Muscle of arm (tissue), 1 donor: ENCODE measurements at regions not wholly inside any gene's neighbourhood (a gene's known extent, or its start where the extent isn't known, plus 50 kb on each side); places are given as distances from the start of the nearest gene placed in this dataset.
"Not testable (repeated sequence)": the region's sequence is repeated elsewhere in the genome, so short reads cannot be mapped to it uniquely, and the experiment has no call there.

Experiments
- DNase-seq: peaks from one replicate; pipeline ENCODE4 v3.0.0-alpha.2; 2013

- DNase-seq: no peak
Observed at GRCh38 chr3:159866201-159866746, 122.4 kb upstream of the IL12A start.

DNA sequence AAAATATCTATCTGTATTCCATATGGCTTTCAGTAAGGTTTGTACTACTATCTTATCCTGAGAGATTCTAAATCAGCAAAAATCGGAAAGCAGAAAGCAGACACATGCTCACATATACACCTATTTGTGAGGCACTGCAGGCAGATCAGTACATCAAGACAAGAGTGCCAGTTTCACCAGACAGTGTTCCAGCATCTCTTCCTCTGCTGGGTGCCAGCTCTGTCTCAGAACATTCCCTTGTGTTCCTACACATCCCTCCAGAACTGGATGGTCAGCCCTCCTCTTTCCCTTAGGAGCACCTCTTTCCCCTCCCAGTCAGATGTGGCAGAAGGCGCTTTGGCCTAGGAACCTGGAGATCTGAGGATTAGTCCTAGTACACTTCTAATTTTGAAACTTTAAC is 121.3 kb upstream of the IL12A start:
- no peak for DNase-seq

- no peak for DNase-seq
Observed at GRCh38 chr3:159870723-159871122, 117.9 kb upstream of the IL12A start.

DNA sequence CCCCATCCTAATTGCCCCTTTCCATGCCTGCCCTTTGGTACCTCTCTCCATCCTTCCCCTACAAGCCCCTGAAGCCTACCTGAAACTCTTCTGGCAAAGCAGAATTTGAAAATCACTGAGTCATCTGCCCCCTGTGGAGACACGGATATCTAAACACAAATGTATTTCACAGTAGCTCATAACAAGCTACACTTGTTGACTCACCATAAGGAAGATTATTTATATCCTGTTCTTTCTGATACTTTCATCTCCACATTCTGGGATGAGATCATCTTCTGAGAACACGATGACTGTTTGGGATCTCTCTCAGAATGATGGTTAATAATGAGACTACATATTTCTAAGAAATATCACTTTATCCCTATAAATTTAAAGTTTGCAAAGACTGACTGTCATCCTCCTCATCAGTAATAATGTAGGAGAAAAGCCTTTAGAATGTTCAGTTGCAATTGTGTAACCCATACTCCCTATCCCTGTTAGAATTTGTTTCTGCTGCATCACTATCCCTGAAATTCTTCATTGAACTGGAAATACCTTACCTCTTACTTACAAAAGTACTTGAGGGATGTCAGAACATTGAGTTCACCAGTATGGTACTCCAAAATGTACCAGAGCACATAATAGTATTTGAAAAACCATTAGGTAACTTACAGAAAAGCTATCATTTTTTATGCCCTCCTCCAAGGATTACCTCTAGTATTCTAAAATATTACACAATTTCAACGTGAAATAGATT is 116.1 kb upstream of the IL12A start:
- no peak for DNase-seq

DNA sequence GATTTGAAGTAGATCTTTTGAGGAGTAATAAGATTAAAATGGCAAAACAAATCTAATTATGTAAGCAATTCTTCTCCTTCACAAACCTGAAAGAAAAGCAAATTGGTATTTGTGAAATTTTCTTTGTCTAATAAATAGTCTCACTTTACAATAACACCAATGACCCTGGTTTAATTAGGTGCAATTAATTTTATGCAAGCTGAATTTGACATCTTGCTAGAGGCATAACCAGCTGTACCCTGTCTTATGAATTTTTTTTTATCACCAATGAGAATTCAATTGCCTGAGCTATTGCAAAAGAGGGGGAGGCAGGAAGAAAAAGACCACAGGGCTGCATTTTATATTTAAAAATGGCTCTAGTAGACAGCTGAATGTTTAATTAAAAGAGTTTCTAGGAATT is 113.5 kb upstream of the IL12A start:
- DNase-seq: no peak

- DNase-seq: no peak
Observed at GRCh38 chr3:159877924-159878323, 110.7 kb upstream of the IL12A start.

GRCh38 chr3:159879146-159879545 is 109.5 kb upstream of the IL12A start:
- DNase-seq: no peak

DNA sequence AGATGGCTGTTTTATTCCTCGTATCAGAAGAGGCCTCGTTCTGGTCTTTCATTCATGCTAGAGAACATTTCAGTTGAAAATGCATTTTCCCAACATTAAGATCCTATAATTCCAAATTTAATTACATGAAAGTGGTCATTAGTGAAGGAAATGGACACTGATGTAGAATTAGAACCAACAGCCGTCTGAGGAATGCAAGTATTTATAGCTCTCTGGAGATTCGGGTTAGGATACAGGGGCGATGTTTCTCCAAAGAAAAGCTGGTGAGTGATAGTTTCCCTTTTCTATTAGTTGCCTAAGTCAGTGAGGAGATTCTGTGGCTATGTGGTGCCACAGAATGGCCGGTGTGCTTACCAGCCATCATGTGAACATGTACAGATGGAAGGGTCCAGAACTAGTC is 109.0 kb upstream of the IL12A start:
- DNase-seq: no peak

DNA sequence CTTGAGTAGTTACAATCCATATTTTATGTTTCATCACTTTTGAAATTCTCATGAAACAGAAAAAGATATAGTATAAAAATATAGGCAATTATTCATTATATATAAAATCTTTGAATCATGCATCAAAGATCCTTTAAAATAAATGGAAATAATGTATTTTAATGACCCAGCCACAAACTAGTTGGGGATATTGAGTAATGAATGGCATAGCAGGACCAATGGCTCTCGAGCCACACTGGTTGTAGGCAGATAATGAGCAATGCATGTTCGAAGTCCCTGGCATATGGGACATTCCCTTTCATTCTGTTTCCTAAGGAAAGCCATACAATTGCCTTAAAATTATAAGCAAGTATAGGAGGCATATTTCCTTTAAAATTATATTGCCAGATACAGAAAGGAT is 107.4 kb upstream of the IL12A start:
- DNase-seq: no peak

- no peak for DNase-seq
Observed at GRCh38 chr3:159881828-159882309, 106.8 kb upstream of the IL12A start.

DNA sequence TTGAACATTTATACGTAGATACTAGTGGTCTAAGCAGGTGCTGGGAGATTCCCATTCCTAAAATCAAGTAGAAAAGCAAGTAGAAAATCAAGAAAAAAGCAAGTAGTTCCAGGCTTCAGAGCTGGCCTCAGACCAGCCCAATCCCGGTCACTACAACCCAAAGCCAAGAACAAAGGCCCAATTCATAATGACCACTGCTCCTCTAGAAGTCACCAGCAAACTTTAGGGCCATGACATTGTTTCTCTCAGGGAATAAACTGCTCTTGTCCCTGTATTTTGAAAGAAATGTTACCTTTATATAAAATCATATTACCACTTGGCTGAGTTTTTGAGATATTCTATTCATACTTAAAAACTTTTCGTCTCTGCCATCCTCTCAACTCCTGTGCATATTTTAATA is 106.3 kb upstream of the IL12A start:
- DNase-seq: no peak

- DNase-seq: no peak
Observed at GRCh38 chr3:159882790-159883779, 105.5 kb upstream of the IL12A start.

GRCh38 chr3:159884661-159885402 is 103.8 kb upstream of the IL12A start:
- peak; percentile 44 for DNase-seq

GRCh38 chr3:159886050-159886449 is 102.6 kb upstream of the IL12A start:
- DNase-seq: no peak

DNA sequence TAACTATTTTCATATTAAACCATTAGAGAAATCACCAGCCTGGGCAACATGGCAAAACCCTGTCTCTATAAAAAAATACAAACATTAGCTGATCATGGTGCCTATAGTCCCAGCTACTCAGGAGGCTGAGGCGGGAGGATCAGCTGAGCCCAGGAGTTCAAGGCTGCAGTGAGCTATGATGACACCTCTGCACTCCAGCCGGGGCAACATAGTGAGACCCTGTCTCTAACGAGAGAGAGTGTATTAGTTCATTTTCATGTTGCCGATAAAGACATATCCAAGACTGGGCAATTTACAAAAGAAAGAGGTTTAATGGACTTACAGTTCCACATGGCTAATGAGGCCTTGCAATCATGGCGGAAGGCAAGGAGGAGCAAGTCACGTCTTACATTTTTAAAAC is 102.1 kb upstream of the IL12A start:
- not testable (repeated sequence) for DNase-seq

DNA sequence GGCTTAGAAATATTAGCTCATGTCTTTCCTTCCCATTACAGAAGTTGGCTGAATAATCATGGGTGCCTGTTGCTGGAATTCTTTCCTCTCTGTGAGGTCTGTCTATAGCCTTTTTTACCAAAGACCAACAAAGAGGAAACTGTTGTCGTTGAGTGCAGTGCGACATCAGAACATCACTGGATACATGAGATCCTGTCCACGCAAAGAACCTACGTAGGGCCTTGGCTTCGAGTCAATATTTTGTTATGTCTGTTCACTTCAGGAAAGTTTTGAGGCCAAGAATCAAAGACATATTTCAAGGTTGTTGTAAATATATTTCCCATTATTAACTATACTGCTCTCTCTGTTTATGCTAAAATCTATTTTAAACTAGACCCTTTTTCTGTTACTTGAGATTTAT is 101.5 kb upstream of the IL12A start:
- DNase-seq: no peak

GRCh38 chr3:159887911-159888310 is 100.7 kb upstream of the IL12A start:
- no peak for DNase-seq

GRCh38 chr3:159892171-159892795 is 96.4 kb upstream of the IL12A start:
- DNase-seq: no peak

DNA sequence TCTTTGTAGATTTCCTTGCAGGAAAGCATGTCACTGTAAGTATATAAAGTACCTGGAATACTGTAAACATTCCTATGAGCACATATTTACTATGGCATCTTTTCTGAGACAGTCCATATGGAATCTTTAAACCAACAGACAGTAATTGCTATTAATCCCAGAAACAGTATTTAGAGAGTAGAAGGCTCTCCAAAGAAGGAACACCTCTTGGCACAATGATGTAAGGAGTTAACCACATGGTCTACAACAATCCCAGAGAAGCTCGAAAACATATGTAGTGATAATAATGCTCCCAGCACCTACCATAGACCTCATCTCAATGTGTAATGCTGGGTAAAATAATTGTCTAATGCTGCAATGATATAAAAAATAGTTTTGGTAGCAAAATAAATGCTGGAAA is 95.8 kb upstream of the IL12A start:
- no peak for DNase-seq

DNA sequence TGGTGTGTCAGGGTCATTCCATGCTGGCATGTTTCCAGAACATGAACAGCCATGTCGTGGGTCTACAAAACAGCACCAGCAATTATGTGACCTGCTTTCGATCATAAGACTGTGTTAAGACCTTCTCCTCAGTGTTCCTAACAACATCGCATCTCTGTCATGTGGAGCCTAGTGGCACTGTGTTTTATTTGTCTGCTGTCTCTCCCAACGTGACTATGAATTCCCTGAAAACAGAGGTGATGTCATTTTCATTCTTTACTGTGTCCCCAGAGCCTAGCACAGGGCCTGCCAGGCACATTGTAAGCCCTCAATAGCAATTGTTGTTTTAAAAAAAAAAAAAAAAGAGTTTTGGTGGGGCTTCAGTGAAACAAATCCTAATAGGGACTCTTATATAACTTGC is 94.2 kb upstream of the IL12A start:
- DNase-seq: no peak

GRCh38 chr3:159895430-159895829 is 93.2 kb upstream of the IL12A start:
- DNase-seq: no peak
